ENCODE measurements at regions not wholly inside any gene's neighbourhood (a gene's known extent, or its start where the extent isn't known, plus 50 kb on each side); places are given as distances from the start of the nearest gene placed in this dataset.

GRCh38 chrX:45757272-45757671 is 556.6 kb upstream of the DIPK2B start:
- TF ChIP-seq CTCF (IDR thresholded peaks at IDR 0.05), result no peak
- no peak for TF ChIP-seq ZFX (IDR thresholded peaks at IDR 0.05; ENCODE audit: borderline replicate concordance)
